Stimulated activated CD4-positive, alpha-beta T cell treated with anti-CD3 and anti-CD28 coated beads, Interleukin-12 subunit alpha, Interleukin-12 subunit beta, amount 100 ng/mL, for 24 hours (primary cell): ENCODE measurements at regions not wholly inside any gene's neighbourhood (a gene's known extent, or its start where the extent isn't known, plus 50 kb on each side); places are given as distances from the start of the nearest gene placed in this dataset.

ENCODE experiments used
- DNase-seq, 2 experiments: peaks; one replicate each; pipeline ENCODE4 v3.0.0-alpha.2; 2020; ENCODE audit warnings: low read depth in 2 of 2

- DNase-seq = no peak
These were observed 108.1 kb downstream of the DHX15 start for GRCh38 chr4:24476282-24476681.

- DNase-seq = no peak
These were observed 108.6 kb downstream of the DHX15 start for GRCh38 chr4:24475756-24476155.

- no peak for DNase-seq
These were observed 111.0 kb downstream of the DHX15 start for GRCh38 chr4:24473309-24473721.

GRCh38 chr4:24472514-24473308, 111.6 kb downstream of the DHX15 start:
- DNase-seq = peak in 1 of 2 experiments; percentile 38

- no peak for DNase-seq
These were observed 112.2 kb downstream of the DHX15 start for GRCh38 chr4:24472161-24472510.

GRCh38 chr4:24471486-24472160, 112.7 kb downstream of the DHX15 start:
- DNase-seq = no peak

- peak in 1 of 2 experiments; percentile 29 for DNase-seq
These were observed 113.5 kb downstream of the DHX15 start for GRCh38 chr4:24470666-24471485.

- DNase-seq = no peak
These were observed 116.3 kb downstream of the DHX15 start for GRCh38 chr4:24468071-24468470.

GRCh38 chr4:24464566-24464965, 119.8 kb downstream of the DHX15 start:
- DNase-seq = no peak

GRCh38 chr4:24456431-24456830, 127.9 kb downstream of the DHX15 start:
- DNase-seq = no peak

GRCh38 chr4:24453951-24454350, 130.4 kb downstream of the DHX15 start:
- no peak for DNase-seq

GRCh38 chr4:24451870-24452269, 132.5 kb downstream of the DHX15 start:
- DNase-seq = no peak

GRCh38 chr4:24443200-24443599, 141.2 kb downstream of the DHX15 start:
- DNase-seq = no peak

- DNase-seq = no peak
These were observed 143.6 kb downstream of the DHX15 start for GRCh38 chr4:24440765-24441164.

- DNase-seq = no peak
These were observed 150.1 kb downstream of the DHX15 start for GRCh38 chr4:24434241-24434640.

GRCh38 chr4:24433515-24434214, 150.7 kb downstream of the DHX15 start:
- no peak for DNase-seq

GRCh38 chr4:24428850-24429249, 155.5 kb downstream of the DHX15 start:
- DNase-seq = no peak

- DNase-seq = no peak
These were observed 157.8 kb downstream of the DHX15 start for GRCh38 chr4:24426557-24426956.

- no peak for DNase-seq
These were observed 158.5 kb downstream of the DHX15 start for GRCh38 chr4:24425863-24426262.

- DNase-seq = no peak
These were observed 160.7 kb downstream of the DHX15 start for GRCh38 chr4:24423670-24424069.

- DNase-seq = no peak
These were observed 161.7 kb downstream of the DHX15 start for GRCh38 chr4:24422644-24423043.
